Transverse colon (tissue), 4 donors: ENCODE measurements at regions not wholly inside any gene's neighbourhood (a gene's known extent, or its start where the extent isn't known, plus 50 kb on each side); places are given as distances from the start of the nearest gene placed in this dataset.

Experiments used
- DNase-seq: peaks from one replicate; pipeline ENCODE4 v3.0.0-alpha.2; 2019
- H3K27ac ChIP-seq, 4 donors: fragments of 200-600 bp; sonication (generic); 2 replicates each; pipeline ENCODE4 v1.5.1; 2016 to 2018; ENCODE audit warnings: inconsistent platforms in 4 of 4
- H3K27me3 ChIP-seq: fragments of 200-600 bp; sonication (generic); 2 replicates; pipeline ENCODE4 v1.5.1; 2017; ENCODE audit warnings: inconsistent platforms
- H3K36me3 ChIP-seq, 4 donors: fragments of 200-600 bp; sonication (generic); 2 replicates each; pipeline ENCODE4 v1.5.1; 2017 to 2019; ENCODE audit warnings: inconsistent platforms in 4 of 4
- H3K4me1 ChIP-seq, 4 donors: fragments of 200-600 bp; sonication (generic); 2 replicates each; pipeline ENCODE4 v1.5.1; 2017 to 2020; ENCODE audit warnings: inconsistent platforms in 4 of 4
- H3K4me3 ChIP-seq, 4 donors: fragments of 200-600 bp; sonication (generic); 1 replicate in 1 of 4; 2 replicates in 3 of 4; pipeline versions ENCODE4 v1.5.1 to v1.6.1; 2017 to 2019; ENCODE audit warnings: inconsistent platforms in 4 of 4
- H3K9me3 ChIP-seq, 2 donors: fragments of 200-600 bp; sonication (generic); 2 replicates each; pipeline ENCODE4 v1.5.1; 2017 to 2019; ENCODE audit warnings: inconsistent platforms in 2 of 2
- CTCF ChIP-seq, 5 experiments: fragments of 200-600 bp in 3 of 5; fragments of 450-650 bp in 2 of 5; sonication (generic) in 3 of 5; IDR thresholded peaks; 1 replicate in 2 of 5; 2 replicates in 3 of 5; pipeline ENCODE4 v1.5.1; 2016 to 2017; ENCODE audit warnings: antibody characterized with exemption in 5 of 5, inconsistent platforms in 3 of 5, mild to moderate bottlenecking in 2 of 5, moderate library complexity in 1 of 5
- EP300 ChIP-seq: sonication (generic); formaldehyde crosslinking; IDR thresholded peaks from one replicate; pipeline ENCODE4 v1.6.1; 2017; ENCODE audit warnings: antibody characterized with exemption, low read depth
- POLR2A ChIP-seq: fragments of 450-650 bp; IDR thresholded peaks from one replicate; pipeline ENCODE4 v1.6.1; 2016; ENCODE audit warnings: antibody characterized with exemption, mild to moderate bottlenecking, moderate library complexity
- POLR2AphosphoS5 ChIP-seq, 3 donors: sonication (generic); formaldehyde crosslinking; IDR thresholded peaks; one replicate each; pipeline ENCODE4 v1.6.1; 2016; ENCODE audit warnings: antibody characterized with exemption in 3 of 3
- WGBS, 2 donors: methylation state at CpG; one replicate each; pipeline ENCODE4 v1.1.5; 2018; ENCODE audit warnings: low coverage in 1 of 2; 5-methylcytosine and 5-hydroxymethylcytosine counted together
- in situ Hi-C, 4 donors: fragments of 200-750 bp; cut with MboI; loops; one replicate each; pipeline versions ENCODE4 v1.15.0 to v1.15.1; 2017; ENCODE audit warnings: low sequenced_read_pairs in 3 of 4, low pct_ligation_motif_present in 1 of 4, low pct_unique_long_range_greater_than_20kb in 1 of 4
- intact Hi-C: fragments of 100-400 bp; cut with DNase I; formaldehyde crosslinking; loops from one replicate; pipeline ENCODE4 v1.15.1; 2023; ENCODE audit warnings: low total_unique reads

- H3K4me3 ChIP-seq = peak overlapping the region; percentile 69 to 98 (median 86)
- H3K27ac ChIP-seq = peak overlapping the region; percentile 52 to 86 (median 81)
- peak; percentile 97 for DNase-seq
- peak in 1 of 5 experiments; percentile 22 for TF ChIP-seq CTCF (IDR thresholded peaks at IDR 0.05)
- TF ChIP-seq POLR2AphosphoS5 (IDR thresholded peaks at IDR 0.05) = peak; percentile 9 to 13 (median 10)
- TF ChIP-seq POLR2A = peak; percentile 18
- no peak for TF ChIP-seq EP300
- intact Hi-C loops (no loop called here), in situ Hi-C loops (loop anchor here in 1 of 4 donors (25.0 kb wide), 1 partner anchor 398 kb away; no protein-coding TSS in a partner anchor)
- peaks cover 6 to 16% (median 8%) of the 10 kb centered on the region in 4 donors for H3K4me1 ChIP-seq
- WGBS, 2 donors = 0% methylated on average over 19 to 60 of the region's 60 CpGs
- no peaks in the 10 kb centered on the region for H3K27me3 ChIP-seq
- H3K36me3 ChIP-seq = no peaks in the 10 kb centered on the region
- H3K9me3 ChIP-seq = no peaks in the 10 kb centered on the region
Measured at GRCh38 chr16:72664509-72665408, 383.2 kb downstream of the ZFHX3 start.

- no peak for DNase-seq
- Histone ChIP-seq H3K9me3 (no peaks in the 10 kb centered on the region), H3K27me3 (no peaks in the 10 kb centered on the region), H3K4me3 (peak overlapping the region; percentile 69 to 98 (median 86)), H3K4me1 (peaks cover 6 to 16% (median 8%) of the 10 kb centered on the region in 4 donors), H3K36me3 (no peaks in the 10 kb centered on the region), H3K27ac (peak overlapping the region in 3 of 4 donors; percentile 80 to 86 (median 82))
- WGBS, 2 donors = 1% methylated on average over 11 to 18 of the region's 18 CpGs
- no peak for TF ChIP-seq POLR2AphosphoS5 (IDR thresholded peaks at IDR 0.05)
- no peak for TF ChIP-seq EP300
- TF ChIP-seq POLR2A = no peak
- no peak for TF ChIP-seq CTCF (IDR thresholded peaks at IDR 0.05)
- in situ Hi-C loops (loop anchor here in 1 of 4 donors (25.0 kb wide), 1 partner anchor 398 kb away; no protein-coding TSS in a partner anchor), intact Hi-C loops (no loop called here)
Measured at GRCh38 chr16:72664056-72664508, 383.8 kb downstream of the ZFHX3 start.

- WGBS, 2 donors = 86 to 91% methylated on average over 5 of the region's 5 CpGs
- H3K27ac ChIP-seq = no peak overlapping the region
- H3K4me3 ChIP-seq = no peak overlapping the region
- H3K9me3 ChIP-seq = no peaks in the 10 kb centered on the region
- no peaks in the 10 kb centered on the region for H3K27me3 ChIP-seq
- intact Hi-C loops = no loop called here
- H3K36me3 ChIP-seq = no peaks in the 10 kb centered on the region
- in situ Hi-C loops = loop anchor here in 1 of 4 donors (25.0 kb wide), 1 partner anchor 403 kb away; no protein-coding TSS in a partner anchor
- no peak for DNase-seq
- no peak for TF ChIP-seq POLR2AphosphoS5 (IDR thresholded peaks at IDR 0.05)
- TF ChIP-seq EP300 = no peak
- no peak for TF ChIP-seq POLR2A
- no peak for TF ChIP-seq CTCF (IDR thresholded peaks at IDR 0.05)
- H3K4me1 ChIP-seq = peaks cover 5 to 6% (median 5%) of the 10 kb centered on the region in 4 donors
Measured at GRCh38 chr16:72658888-72659717, 388.8 kb downstream of the ZFHX3 start.

- TF ChIP-seq CTCF (IDR thresholded peaks at IDR 0.05) = no peak
- no peak for TF ChIP-seq POLR2A
- TF ChIP-seq EP300 = no peak
- no peak for TF ChIP-seq POLR2AphosphoS5 (IDR thresholded peaks at IDR 0.05)
- no peaks in the 10 kb centered on the region for H3K9me3 ChIP-seq
- intact Hi-C loops (no loop called here), in situ Hi-C loops (loop anchor here in 1 of 4 donors (25.0 kb wide), 1 partner anchor 405 kb away; no protein-coding TSS in a partner anchor)
- no peaks in the 10 kb centered on the region for H3K4me1 ChIP-seq
- DNase-seq = no peak
- H3K27me3 ChIP-seq = no peaks in the 10 kb centered on the region
- H3K36me3 ChIP-seq = no peaks in the 10 kb centered on the region
- no peak overlapping the region for H3K4me3 ChIP-seq
- no peak overlapping the region for H3K27ac ChIP-seq
Measured at GRCh38 chr16:72657791-72658190, 390.1 kb downstream of the ZFHX3 start.
